HCT116 (cell line): ENCODE measurements at regions not wholly inside any gene's neighbourhood (a gene's known extent, or its start where the extent isn't known, plus 50 kb on each side); places are given as distances from the start of the nearest gene placed in this dataset.

Source experiments
- CTCF ChIP-seq, 3 experiments: fragments of 200-600 bp in 1 of 3; sonication (generic) in 1 of 3; IDR thresholded peaks in 2 of 3; conservative IDR thresholded peaks in 1 of 3; 2 replicates each; pipeline ENCODE4 v1.5.1; 2012 to 2017; ENCODE audit warnings: low read depth in 2 of 3, low read length in 2 of 3, antibody characterized with exemption in 1 of 3, borderline replicate concordance in 1 of 3, control low read depth in 1 of 3, mild to moderate bottlenecking in 1 of 3, mixed read lengths in 1 of 3, mixed run types in 1 of 3, moderate library complexity in 1 of 3; ENCODE audit not compliant: insufficient read depth in 1 of 3
- ELF1 ChIP-seq: IDR thresholded peaks from 2 replicates; pipeline ENCODE4 v1.6.1; 2012; ENCODE audit warnings: low read depth, borderline replicate concordance
- REST ChIP-seq: IDR thresholded peaks from 2 replicates; pipeline ENCODE4 v1.6.1; 2012; ENCODE audit warnings: low read depth
- SIN3A ChIP-seq: IDR thresholded peaks from 2 replicates; pipeline ENCODE4 v1.6.1; 2012; ENCODE audit warnings: low read depth
- YY1 ChIP-seq: IDR thresholded peaks from 2 replicates; pipeline ENCODE4 v1.6.1; 2011; ENCODE audit warnings: low read length, low read depth, moderate library complexity, mild to moderate bottlenecking; ENCODE audit not compliant: insufficient replicate concordance; ENCODE audit errors: extremely low read depth
- ZBTB33 ChIP-seq: IDR thresholded peaks from 2 replicates; pipeline ENCODE4 v1.6.1; 2011; ENCODE audit warnings: mild to moderate bottlenecking, low read length, moderate library complexity; ENCODE audit not compliant: insufficient replicate concordance; ENCODE audit errors: extremely low read depth

- TF ChIP-seq CTCF (IDR thresholded peaks at IDR 0.05 in 2 of 3, conservative IDR thresholded peaks at IDR 0.05 in 1 of 3; ENCODE audit: borderline replicate concordance in 1 of 3, insufficient read depth in 1 of 3, low read depth in 2 of 3, low read length in 2 of 3) = no peak
- TF ChIP-seq YY1 = no peak
- TF ChIP-seq ZBTB33 = no peak
- TF ChIP-seq ELF1 = no peak
- TF ChIP-seq SIN3A = no peak
- no peak for TF ChIP-seq REST
Observed at GRCh38 chr9:12989669-12990068, 214.8 kb downstream of the LURAP1L start.
